ENCODE measurements at regions not wholly inside any gene's neighbourhood (a gene's known extent, or its start where the extent isn't known, plus 50 kb on each side); places are given as distances from the start of the nearest gene placed in this dataset.

DNA sequence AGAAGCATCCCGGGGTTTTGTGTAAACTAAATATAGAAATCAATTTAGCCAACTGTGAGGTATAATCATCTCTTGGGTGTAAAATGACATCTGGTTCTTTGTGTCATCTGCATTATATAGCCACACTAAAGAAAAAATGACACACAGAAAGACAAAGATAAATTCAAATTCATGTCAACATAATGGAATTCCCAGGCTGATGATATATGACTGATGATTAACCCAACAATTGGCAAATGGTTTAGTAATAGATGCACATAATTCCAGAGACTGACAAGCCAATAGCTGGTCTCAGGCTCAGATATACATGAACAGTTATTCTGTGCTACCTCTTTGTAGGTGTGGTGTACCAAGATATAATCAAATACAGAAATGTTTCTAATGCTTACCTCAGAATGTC, 375.4 kb upstream of the PITX2 start:
- TF ChIP-seq, protein P1, sequence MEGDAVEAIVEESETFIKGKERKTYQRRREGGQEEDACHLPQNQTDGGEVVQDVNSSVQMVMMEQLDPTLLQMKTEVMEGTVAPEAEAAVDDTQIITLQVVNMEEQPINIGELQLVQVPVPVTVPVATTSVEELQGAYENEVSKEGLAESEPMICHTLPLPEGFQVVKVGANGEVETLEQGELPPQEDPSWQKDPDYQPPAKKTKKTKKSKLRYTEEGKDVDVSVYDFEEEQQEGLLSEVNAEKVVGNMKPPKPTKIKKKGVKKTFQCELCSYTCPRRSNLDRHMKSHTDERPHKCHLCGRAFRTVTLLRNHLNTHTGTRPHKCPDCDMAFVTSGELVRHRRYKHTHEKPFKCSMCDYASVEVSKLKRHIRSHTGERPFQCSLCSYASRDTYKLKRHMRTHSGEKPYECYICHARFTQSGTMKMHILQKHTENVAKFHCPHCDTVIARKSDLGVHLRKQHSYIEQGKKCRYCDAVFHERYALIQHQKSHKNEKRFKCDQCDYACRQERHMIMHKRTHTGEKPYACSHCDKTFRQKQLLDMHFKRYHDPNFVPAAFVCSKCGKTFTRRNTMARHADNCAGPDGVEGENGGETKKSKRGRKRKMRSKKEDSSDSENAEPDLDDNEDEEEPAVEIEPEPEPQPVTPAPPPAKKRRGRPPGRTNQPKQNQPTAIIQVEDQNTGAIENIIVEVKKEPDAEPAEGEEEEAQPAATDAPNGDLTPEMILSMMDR (conservative IDR thresholded peaks at IDR 0.05; ENCODE audit: low read length) = no peak
- TF ChIP-seq EZH2phosphoT487 (IDR thresholded peaks at IDR 0.05; ENCODE audit: borderline replicate concordance, low read depth, low read length) = no peak

Measured in OCI-LY7 (cell line).